Activated effector memory CD4-positive, alpha-beta T cell treated with anti-CD3 and anti-CD28 coated beads, Interleukin-2, amount 50 U/mL, for 16 hours (primary cell): ENCODE measurements at regions not wholly inside any gene's neighbourhood (a gene's known extent, or its start where the extent isn't known, plus 50 kb on each side); places are given as distances from the start of the nearest gene placed in this dataset.
"Not testable (repeated sequence)": the region's sequence is repeated elsewhere in the genome, so short reads cannot be mapped to it uniquely, and the experiment has no call there.

Experiments used
- DNase-seq: peaks from one replicate; pipeline ENCODE4 v3.0.0-alpha.2; 2020

- DNase-seq = not testable (repeated sequence)
These were observed 81.6 kb downstream of the TRIM51G start for GRCh38 chr11:48902153-48902450.

- not testable (repeated sequence) for DNase-seq
These were observed 82.1 kb downstream of the TRIM51G start for GRCh38 chr11:48901381-48902152.

- DNase-seq = not testable (repeated sequence)
These were observed 82.9 kb downstream of the TRIM51G start for GRCh38 chr11:48900801-48901181.

- DNase-seq = peak; percentile 51
These were observed 83.4 kb downstream of the TRIM51G start for GRCh38 chr11:48900131-48900800.

DNA sequence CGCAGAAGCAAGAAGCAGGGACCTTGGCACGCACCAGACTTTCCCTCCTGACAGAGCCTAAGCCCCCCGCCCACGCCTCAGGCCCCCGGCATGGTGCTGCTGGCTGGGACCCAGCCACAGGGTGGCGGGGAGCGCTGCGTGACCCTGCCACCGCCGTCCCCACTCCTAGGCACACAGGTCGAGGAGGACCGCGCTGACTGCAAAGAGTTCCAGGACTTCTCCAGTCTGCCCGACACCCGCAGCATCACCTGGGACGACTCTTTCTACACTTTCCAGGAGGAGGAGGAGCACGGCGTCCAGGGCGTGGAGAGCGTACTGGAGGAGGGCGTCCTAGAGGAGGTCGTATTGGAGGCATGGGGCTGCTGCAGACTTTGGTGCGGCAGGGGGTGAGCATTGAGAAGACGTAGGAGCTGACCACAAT, 103.7 kb downstream of the TRIM51G start:
- DNase-seq = no peak

DNA sequence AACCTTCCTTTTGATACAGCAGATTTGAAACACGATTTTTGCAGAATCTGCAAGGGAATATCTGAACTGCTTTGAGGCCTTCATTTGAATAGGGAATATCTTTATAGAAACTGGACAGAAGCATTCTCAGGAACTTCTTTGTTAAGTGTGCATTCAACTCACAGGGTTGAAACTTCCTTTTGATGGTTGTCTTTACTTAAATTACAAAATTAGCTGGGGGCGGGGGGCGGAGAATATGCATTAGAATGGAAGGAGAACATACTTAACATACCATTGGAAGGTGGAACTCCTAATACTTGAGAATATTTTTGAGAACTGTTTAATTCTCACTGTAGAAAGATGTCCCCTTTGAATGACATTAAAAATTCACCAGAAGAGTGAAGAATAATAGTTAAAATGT, 104.4 kb downstream of the TRIM51G start:
- no peak for DNase-seq
